Tibial nerve (tissue), 4 donors: ENCODE measurements at regions not wholly inside any gene's neighbourhood (a gene's known extent, or its start where the extent isn't known, plus 50 kb on each side); places are given as distances from the start of the nearest gene placed in this dataset.

ENCODE experiments used
- DNase-seq, 2 donors: peaks; one replicate each; pipeline ENCODE4 v3.0.0-alpha.2; 2019; ENCODE audit warnings: low spot score in 2 of 2
- H3K27ac ChIP-seq, 4 donors: fragments of 200-600 bp; sonication (generic) in 3 of 4; one replicate each; pipeline ENCODE4 v1.5.1; 2017 to 2019; ENCODE audit warnings: mild to moderate bottlenecking in 1 of 4
- H3K27me3 ChIP-seq, 2 donors: fragments of 200-600 bp; sonication (generic) in 1 of 2; one replicate each; pipeline versions ENCODE4 v1.5.1 to v1.6.0; 2017 to 2019
- H3K36me3 ChIP-seq, 3 donors: fragments of 200-600 bp; sonication (generic); one replicate each; pipeline ENCODE4 v1.5.1; 2018 to 2019
- H3K4me1 ChIP-seq, 4 donors: fragments of 200-600 bp; sonication (generic) in 3 of 4; one replicate each; pipeline ENCODE4 v1.5.1; 2017 to 2019
- H3K4me3 ChIP-seq, 4 donors: fragments of 200-600 bp; sonication (generic) in 3 of 4; one replicate each; pipeline ENCODE4 v1.5.1; 2017 to 2019; ENCODE audit warnings: mild to moderate bottlenecking in 1 of 4, moderate library complexity in 1 of 4
- H3K9me3 ChIP-seq, 4 donors: fragments of 200-600 bp; sonication (generic) in 3 of 4; one replicate each; pipeline ENCODE4 v1.5.1; 2017 to 2019
- EP300 ChIP-seq, 2 donors: sonication (generic); formaldehyde crosslinking; IDR thresholded peaks; one replicate each; pipeline ENCODE4 v1.6.1; 2017; ENCODE audit warnings: antibody characterized with exemption in 2 of 2, mild to moderate bottlenecking in 1 of 2
- POLR2A ChIP-seq, 2 donors: fragments of 450-650 bp; IDR thresholded peaks; one replicate each; pipeline ENCODE4 v1.6.1; 2017; ENCODE audit warnings: antibody characterized with exemption in 2 of 2, mild to moderate bottlenecking in 2 of 2, moderate library complexity in 2 of 2
- WGBS, 2 donors: methylation state at CpG; one replicate each; pipeline ENCODE4 v1.1.5; 2018; 5-methylcytosine and 5-hydroxymethylcytosine counted together
- TF ChIP-seq, protein P1 (sequence below), 5 experiments: fragments of 200-600 bp in 3 of 5; fragments of 450-650 bp in 2 of 5; sonication (generic) in 3 of 5; IDR thresholded peaks; one replicate each; pipeline ENCODE4 v1.5.1; 2016 to 2019; ENCODE audit warnings: antibody characterized with exemption in 5 of 5, mild to moderate bottlenecking in 3 of 5, moderate library complexity in 2 of 5

DNA sequence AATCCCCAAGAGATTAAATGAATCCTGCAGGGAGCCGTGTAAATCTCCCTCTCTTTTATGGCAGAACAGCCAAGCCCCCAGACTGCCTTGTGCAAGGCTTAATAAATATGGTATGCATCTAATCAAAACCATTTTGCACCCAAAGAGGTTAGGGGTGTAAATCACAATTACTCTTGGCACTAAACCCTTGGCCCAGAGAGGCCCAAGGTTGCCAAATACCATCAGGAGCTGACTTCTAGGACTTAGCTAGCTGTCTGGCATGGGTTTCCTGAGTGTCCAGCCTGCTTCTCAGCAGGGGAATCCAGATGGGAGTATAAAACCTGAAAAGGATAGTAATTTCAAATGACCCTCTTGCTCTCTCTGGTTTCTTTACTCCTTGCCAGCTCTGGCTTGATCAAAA is 610.4 kb downstream of the MED13L start:
- TF ChIP-seq EP300 (IDR thresholded peaks at IDR 0.05): no peak
- TF ChIP-seq, protein P1, sequence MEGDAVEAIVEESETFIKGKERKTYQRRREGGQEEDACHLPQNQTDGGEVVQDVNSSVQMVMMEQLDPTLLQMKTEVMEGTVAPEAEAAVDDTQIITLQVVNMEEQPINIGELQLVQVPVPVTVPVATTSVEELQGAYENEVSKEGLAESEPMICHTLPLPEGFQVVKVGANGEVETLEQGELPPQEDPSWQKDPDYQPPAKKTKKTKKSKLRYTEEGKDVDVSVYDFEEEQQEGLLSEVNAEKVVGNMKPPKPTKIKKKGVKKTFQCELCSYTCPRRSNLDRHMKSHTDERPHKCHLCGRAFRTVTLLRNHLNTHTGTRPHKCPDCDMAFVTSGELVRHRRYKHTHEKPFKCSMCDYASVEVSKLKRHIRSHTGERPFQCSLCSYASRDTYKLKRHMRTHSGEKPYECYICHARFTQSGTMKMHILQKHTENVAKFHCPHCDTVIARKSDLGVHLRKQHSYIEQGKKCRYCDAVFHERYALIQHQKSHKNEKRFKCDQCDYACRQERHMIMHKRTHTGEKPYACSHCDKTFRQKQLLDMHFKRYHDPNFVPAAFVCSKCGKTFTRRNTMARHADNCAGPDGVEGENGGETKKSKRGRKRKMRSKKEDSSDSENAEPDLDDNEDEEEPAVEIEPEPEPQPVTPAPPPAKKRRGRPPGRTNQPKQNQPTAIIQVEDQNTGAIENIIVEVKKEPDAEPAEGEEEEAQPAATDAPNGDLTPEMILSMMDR (IDR thresholded peaks at IDR 0.05): no peak
- TF ChIP-seq POLR2A (IDR thresholded peaks at IDR 0.05): no peak
- Histone ChIP-seq H3K4me1 (no peaks in the 10 kb centered on the region), H3K4me3 (no peak overlapping the region), H3K27me3 (no peaks in the 10 kb centered on the region), H3K27ac (no peak overlapping the region), H3K9me3 (no peaks in the 10 kb centered on the region), H3K36me3 (no peaks in the 10 kb centered on the region)
- no peak for DNase-seq
- 21% methylated on average over 1 of the region's 1 CpG for WGBS, 2 donors

DNA sequence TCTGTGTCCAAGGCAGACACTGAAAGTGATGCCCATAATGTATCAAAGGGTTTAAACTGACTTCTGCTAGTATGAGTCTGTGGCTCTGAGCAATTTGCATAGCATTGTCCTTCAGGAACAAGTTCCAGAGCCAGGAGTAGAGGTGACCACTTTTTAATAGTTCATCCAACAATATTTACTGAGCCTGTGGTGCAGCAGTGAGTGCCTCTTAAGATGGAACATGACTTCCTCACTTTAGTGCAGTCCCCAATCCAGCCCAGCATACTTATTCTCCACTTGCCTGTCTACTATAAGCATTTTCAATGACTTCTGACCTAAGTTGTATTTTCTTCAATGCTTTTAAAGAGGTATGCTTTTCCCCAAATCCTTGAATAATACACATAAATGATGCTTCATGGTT is 611.3 kb downstream of the MED13L start:
- Histone ChIP-seq H3K4me1 (peaks cover 0 to 8% (median 0%) of the 10 kb centered on the region in 4 donors), H3K27ac (no peak overlapping the region), H3K36me3 (no peaks in the 10 kb centered on the region), H3K27me3 (no peaks in the 10 kb centered on the region), H3K9me3 (no peaks in the 10 kb centered on the region), H3K4me3 (no peak overlapping the region)
- TF ChIP-seq POLR2A (IDR thresholded peaks at IDR 0.05) (no peak), EP300 (IDR thresholded peaks at IDR 0.05) (no peak)
- TF ChIP-seq, protein P1 (IDR thresholded peaks at IDR 0.05): no peak
- DNase-seq: no peak

DNA sequence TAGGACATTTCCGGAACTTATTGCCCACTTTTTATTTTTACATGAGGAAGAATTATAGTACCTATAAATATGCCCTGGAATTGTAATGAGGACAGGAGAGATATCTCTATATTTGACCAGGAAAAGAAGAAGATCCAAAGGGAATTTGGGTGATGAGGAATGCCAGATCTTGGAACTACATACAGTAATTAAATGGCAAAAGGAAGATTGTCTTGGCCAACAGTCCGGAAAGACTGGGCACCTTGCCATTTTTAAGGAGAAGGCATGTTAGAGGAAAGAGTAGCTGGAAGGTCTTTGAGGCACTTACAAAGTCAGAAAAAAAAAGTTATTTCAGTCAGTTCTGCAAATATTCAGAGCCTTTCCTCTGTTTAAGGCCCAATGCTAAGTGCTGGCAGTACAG is 616.4 kb downstream of the MED13L start:
- DNase-seq: peak in 1 of 2 donors; percentile 39
- H3K4me1 ChIP-seq: peaks cover 0 to 14% (median 0%) of the 10 kb centered on the region in 4 donors
- no peaks in the 10 kb centered on the region for H3K9me3 ChIP-seq
- WGBS, 2 donors: 38 to 43% methylated on average over 2 of the region's 2 CpGs
- no peak overlapping the region for H3K4me3 ChIP-seq
- peak overlapping the region in 2 of 4 donors; percentile 21 to 44 for H3K27ac ChIP-seq
- TF ChIP-seq, protein P1 (IDR thresholded peaks at IDR 0.05): no peak
- TF ChIP-seq POLR2A (IDR thresholded peaks at IDR 0.05): no peak
- TF ChIP-seq EP300 (IDR thresholded peaks at IDR 0.05): no peak
- no peaks in the 10 kb centered on the region for H3K27me3 ChIP-seq
- no peaks in the 10 kb centered on the region for H3K36me3 ChIP-seq

DNA sequence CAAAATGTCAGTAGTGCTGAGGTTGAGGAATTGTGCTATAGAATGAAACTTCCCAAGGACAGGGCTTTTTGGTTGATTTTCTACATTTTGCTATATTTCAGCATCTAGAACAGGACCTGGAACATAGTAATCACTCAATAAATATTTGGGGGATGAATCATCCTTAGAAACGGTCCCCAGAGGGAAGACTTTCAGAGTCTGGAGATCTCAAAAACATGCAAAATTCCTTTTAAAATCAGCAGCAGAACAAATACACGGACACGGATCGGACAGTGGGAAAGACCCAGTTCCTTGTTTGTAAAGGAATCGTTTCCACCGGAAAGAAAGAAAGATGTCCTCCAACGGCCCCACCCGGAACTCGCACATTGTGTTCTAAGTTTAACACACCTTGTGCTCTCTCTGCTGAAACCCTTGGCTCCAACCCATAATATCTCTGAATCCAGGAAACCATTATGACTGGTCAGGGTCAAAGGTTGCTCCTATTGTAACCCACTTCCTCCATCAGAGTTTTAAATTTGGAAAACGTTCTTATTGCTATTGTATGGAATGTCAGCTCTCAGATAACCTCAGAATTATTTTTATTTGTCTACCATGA is 617.2 kb downstream of the MED13L start:
- peaks cover 0 to 14% (median 0%) of the 10 kb centered on the region in 4 donors for H3K4me1 ChIP-seq
- no peaks in the 10 kb centered on the region for H3K36me3 ChIP-seq
- no peaks in the 10 kb centered on the region for H3K27me3 ChIP-seq
- TF ChIP-seq EP300 (IDR thresholded peaks at IDR 0.05) (peak in 1 of 2 donors; percentile 72), POLR2A (IDR thresholded peaks at IDR 0.05) (no peak)
- TF ChIP-seq, protein P1 (IDR thresholded peaks at IDR 0.05): no peak
- peak overlapping the region in 2 of 4 donors; percentile 21 to 44 for H3K27ac ChIP-seq
- WGBS, 2 donors: 30 to 52% methylated on average over 10 of the region's 10 CpGs
- H3K9me3 ChIP-seq: no peaks in the 10 kb centered on the region
- peak in 1 of 2 donors; percentile 19 for DNase-seq
- H3K4me3 ChIP-seq: no peak overlapping the region

DNA sequence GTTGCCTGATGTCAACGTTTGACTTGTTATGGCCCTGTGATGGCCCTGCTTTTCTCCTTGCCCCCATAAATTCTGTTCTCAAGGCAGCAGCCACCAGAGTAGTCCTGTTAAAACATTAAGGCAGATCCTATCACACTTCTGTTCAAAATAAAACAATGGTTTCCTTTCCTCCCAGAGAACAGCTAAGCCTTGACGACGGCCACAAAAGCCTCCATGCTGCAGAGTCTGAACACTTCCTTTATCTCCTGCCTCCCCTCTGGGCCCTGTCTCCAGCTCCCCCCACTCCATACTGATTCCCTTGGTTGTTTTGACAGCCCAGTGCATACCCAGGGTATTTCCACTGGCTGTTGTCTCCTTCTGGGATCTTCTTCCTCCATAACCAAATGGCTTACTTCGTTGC is 618.1 kb downstream of the MED13L start:
- WGBS, 2 donors: 50 to 51% methylated on average over 4 of the region's 4 CpGs
- H3K27ac ChIP-seq: peak overlapping the region in 2 of 4 donors; percentile 21 to 44
- no peak overlapping the region for H3K4me3 ChIP-seq
- DNase-seq: no peak
- no peaks in the 10 kb centered on the region for H3K9me3 ChIP-seq
- no peaks in the 10 kb centered on the region for H3K36me3 ChIP-seq
- peaks cover 0 to 14% (median 0%) of the 10 kb centered on the region in 4 donors for H3K4me1 ChIP-seq
- TF ChIP-seq EP300 (IDR thresholded peaks at IDR 0.05): no peak
- no peak for TF ChIP-seq POLR2A (IDR thresholded peaks at IDR 0.05)
- TF ChIP-seq, protein P1 (IDR thresholded peaks at IDR 0.05): no peak
- no peaks in the 10 kb centered on the region for H3K27me3 ChIP-seq
